Osteoblast (primary cell): ENCODE measurements at regions not wholly inside any gene's neighbourhood (a gene's known extent, or its start where the extent isn't known, plus 50 kb on each side); places are given as distances from the start of the nearest gene placed in this dataset.

ENCODE experiments used
- DNase-seq: peaks from one replicate; pipeline ENCODE4 v3.0.0; 2011; ENCODE audit warnings: low spot score, mixed read lengths; ENCODE audit not compliant: insufficient read length; ENCODE audit errors: missing footprints
- H2AFZ ChIP-seq: 2 replicates; pipeline ENCODE4 v1.6.0; 2011; ENCODE audit warnings: mild to moderate bottlenecking, low read length
- H3K27ac ChIP-seq: 2 replicates; pipeline ENCODE4 v1.5.1; 2011; ENCODE audit warnings: mild to moderate bottlenecking, low read depth, low read length, moderate library complexity
- H3K27me3 ChIP-seq: 2 replicates; pipeline ENCODE4 v1.6.0; 2012; ENCODE audit warnings: mild to moderate bottlenecking, control low read depth, inconsistent platforms, low read length, moderate library complexity; ENCODE audit not compliant: insufficient read depth
- H3K36me3 ChIP-seq: 2 replicates; pipeline ENCODE4 v1.5.1; 2011; ENCODE audit warnings: mild to moderate bottlenecking, low read length, control low read depth, moderate library complexity; ENCODE audit not compliant: insufficient read depth
- H3K4me1 ChIP-seq: 2 replicates; pipeline ENCODE4 v1.5.1; 2011; ENCODE audit warnings: mild to moderate bottlenecking, low read length, control low read depth, moderate library complexity; ENCODE audit not compliant: insufficient read depth
- H3K4me2 ChIP-seq: 2 replicates; pipeline ENCODE4 v1.6.0; 2011; ENCODE audit warnings: mild to moderate bottlenecking, low read length; ENCODE audit not compliant: insufficient read depth
- H3K4me3 ChIP-seq: fragments of 200-600 bp; sonication (generic); 3 replicates; pipeline ENCODE4 v1.5.1; 2012; ENCODE audit warnings: mild to moderate bottlenecking, low read length, inconsistent platforms; ENCODE audit not compliant: insufficient read depth
- H3K79me2 ChIP-seq: 2 replicates; pipeline ENCODE4 v1.6.0; 2012; ENCODE audit warnings: mild to moderate bottlenecking, low read length, control low read depth, inconsistent platforms; ENCODE audit not compliant: insufficient read depth
- H3K9me3 ChIP-seq: 2 replicates; pipeline ENCODE4 v1.5.1; 2011; ENCODE audit warnings: low read depth, low read length, control low read depth
- H4K20me1 ChIP-seq: 2 replicates; pipeline ENCODE4 v1.6.0; 2012; ENCODE audit warnings: mild to moderate bottlenecking, low read length, control low read depth; ENCODE audit not compliant: insufficient read depth
- CTCF ChIP-seq: IDR thresholded peaks from 2 replicates; pipeline ENCODE4 v1.5.1; 2011; ENCODE audit warnings: mild to moderate bottlenecking, low read depth, low read length, moderate library complexity; ENCODE audit errors: extremely low read depth

DNA sequence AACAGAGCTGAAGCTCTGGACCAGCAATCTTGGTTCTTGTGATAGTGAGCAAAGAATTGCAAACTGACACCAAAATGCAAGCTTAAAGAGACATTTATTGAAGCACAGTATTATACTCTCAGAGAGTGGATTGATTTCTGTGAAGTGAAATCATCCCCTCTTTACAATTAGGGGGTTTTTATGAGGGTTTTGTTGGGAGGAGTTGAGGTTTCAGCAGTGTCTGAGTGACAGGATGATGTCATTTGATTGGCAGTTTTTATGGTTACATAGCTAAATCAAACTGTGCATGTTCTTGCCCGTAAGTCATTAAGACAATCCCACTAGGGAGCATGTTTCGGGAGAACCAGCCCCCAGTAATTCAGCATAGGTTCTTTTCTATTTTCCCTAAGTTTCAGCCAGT is 1200.5 kb downstream of the SI start:
- Histone ChIP-seq H3K36me3 (no peaks in the 10 kb centered on the region), H3K27me3 (no peaks in the 10 kb centered on the region), H3K79me2 (no peaks in the 10 kb centered on the region), H2AFZ (no peak overlapping the region), H3K4me1 (no peaks in the 10 kb centered on the region), H3K27ac (no peak overlapping the region), H3K9me3 (no peaks in the 10 kb centered on the region), H3K4me2 (no peak overlapping the region), H3K4me3 (no peak overlapping the region), H4K20me1 (no peaks in the 10 kb centered on the region)
- TF ChIP-seq CTCF = no peak
- DNase-seq = no peak

DNA sequence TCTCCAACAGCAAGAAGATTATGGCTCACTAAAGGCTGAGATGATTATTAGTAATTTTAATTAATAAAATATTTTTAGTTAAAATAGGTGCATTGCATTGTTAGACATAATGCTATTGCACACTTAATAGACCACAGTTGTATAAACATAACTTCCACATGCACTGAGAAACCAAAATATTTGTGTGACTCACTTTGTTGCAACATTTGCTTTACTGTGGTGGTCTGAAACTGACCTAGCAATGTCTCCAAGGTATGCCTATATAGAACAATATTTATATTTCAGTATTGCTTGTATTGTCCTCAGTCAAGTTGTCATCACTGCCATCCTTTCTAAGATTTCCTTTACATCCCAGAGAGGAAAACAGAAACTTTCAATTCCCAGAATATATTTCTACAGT is 1215.2 kb downstream of the SI start:
- no peak overlapping the region for H2AFZ ChIP-seq
- no peaks in the 10 kb centered on the region for H3K27me3 ChIP-seq
- DNase-seq = no peak
- TF ChIP-seq CTCF = no peak
- no peaks in the 10 kb centered on the region for H3K79me2 ChIP-seq
- H3K4me3 ChIP-seq = no peak overlapping the region
- H3K4me2 ChIP-seq = no peak overlapping the region
- no peaks in the 10 kb centered on the region for H3K4me1 ChIP-seq
- H3K9me3 ChIP-seq = no peaks in the 10 kb centered on the region
- no peaks in the 10 kb centered on the region for H4K20me1 ChIP-seq
- no peak overlapping the region for H3K27ac ChIP-seq
- H3K36me3 ChIP-seq = no peaks in the 10 kb centered on the region

DNA sequence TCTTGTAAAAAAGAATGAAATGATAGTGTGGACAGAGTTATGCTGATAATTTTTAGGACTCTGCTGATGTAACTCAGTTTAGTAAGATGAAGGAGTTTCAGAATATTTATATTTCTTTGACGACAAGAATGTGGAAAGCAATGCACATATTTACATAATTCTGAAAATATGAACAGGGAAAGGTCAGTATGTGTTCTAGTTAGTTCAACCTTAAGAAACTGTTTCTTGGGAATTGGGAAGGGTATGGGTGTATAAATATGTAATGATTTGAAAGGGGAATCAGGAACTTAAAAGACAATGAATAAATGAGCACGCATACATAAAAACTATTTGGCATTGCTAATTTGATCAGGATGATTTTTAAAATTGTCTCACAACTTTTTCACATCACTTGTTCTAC is 1226.1 kb downstream of the SI start:
- H3K79me2 ChIP-seq = no peaks in the 10 kb centered on the region
- no peak overlapping the region for H2AFZ ChIP-seq
- H3K27ac ChIP-seq = no peak overlapping the region
- H3K4me2 ChIP-seq = no peak overlapping the region
- H3K27me3 ChIP-seq = no peaks in the 10 kb centered on the region
- peaks cover 2% of the 10 kb centered on the region for H3K9me3 ChIP-seq
- TF ChIP-seq CTCF = no peak
- no peaks in the 10 kb centered on the region for H3K4me1 ChIP-seq
- no peaks in the 10 kb centered on the region for H4K20me1 ChIP-seq
- no peak overlapping the region for H3K4me3 ChIP-seq
- DNase-seq = no peak
- H3K36me3 ChIP-seq = no peaks in the 10 kb centered on the region

- no peaks in the 10 kb centered on the region for H3K27me3 ChIP-seq
- no peaks in the 10 kb centered on the region for H4K20me1 ChIP-seq
- no peaks in the 10 kb centered on the region for H3K79me2 ChIP-seq
- no peak overlapping the region for H3K4me3 ChIP-seq
- TF ChIP-seq CTCF = no peak
- H3K4me1 ChIP-seq = no peaks in the 10 kb centered on the region
- DNase-seq = no peak
- no peaks in the 10 kb centered on the region for H3K36me3 ChIP-seq
- no peak overlapping the region for H2AFZ ChIP-seq
- no peak overlapping the region for H3K4me2 ChIP-seq
- no peak overlapping the region for H3K27ac ChIP-seq
- H3K9me3 ChIP-seq = peaks cover 3% of the 10 kb centered on the region
Observed at GRCh38 chr3:163838769-163839168, 1239.5 kb downstream of the SI start.
